ENCODE measurements at regions not wholly inside any gene's neighbourhood (a gene's known extent, or its start where the extent isn't known, plus 50 kb on each side); places are given as distances from the start of the nearest gene placed in this dataset.

GRCh38 chr14:95603415-95603814 is 68.6 kb downstream of the GLRX5 start:
- TF ChIP-seq ZNF274 (IDR thresholded peaks at IDR 0.05; ENCODE audit: low read depth, low read length) (no peak), YY1 (IDR thresholded peaks at IDR 0.05; ENCODE audit: insufficient read depth, insufficient read length) (no peak), SUZ12 (IDR thresholded peaks at IDR 0.05; ENCODE audit: extremely low read depth, insufficient read depth, insufficient read length) (no peak)

Data from NT2/D1 (cell line).